ENCODE measurements at regions not wholly inside any gene's neighbourhood (a gene's known extent, or its start where the extent isn't known, plus 50 kb on each side); places are given as distances from the start of the nearest gene placed in this dataset.

DNA sequence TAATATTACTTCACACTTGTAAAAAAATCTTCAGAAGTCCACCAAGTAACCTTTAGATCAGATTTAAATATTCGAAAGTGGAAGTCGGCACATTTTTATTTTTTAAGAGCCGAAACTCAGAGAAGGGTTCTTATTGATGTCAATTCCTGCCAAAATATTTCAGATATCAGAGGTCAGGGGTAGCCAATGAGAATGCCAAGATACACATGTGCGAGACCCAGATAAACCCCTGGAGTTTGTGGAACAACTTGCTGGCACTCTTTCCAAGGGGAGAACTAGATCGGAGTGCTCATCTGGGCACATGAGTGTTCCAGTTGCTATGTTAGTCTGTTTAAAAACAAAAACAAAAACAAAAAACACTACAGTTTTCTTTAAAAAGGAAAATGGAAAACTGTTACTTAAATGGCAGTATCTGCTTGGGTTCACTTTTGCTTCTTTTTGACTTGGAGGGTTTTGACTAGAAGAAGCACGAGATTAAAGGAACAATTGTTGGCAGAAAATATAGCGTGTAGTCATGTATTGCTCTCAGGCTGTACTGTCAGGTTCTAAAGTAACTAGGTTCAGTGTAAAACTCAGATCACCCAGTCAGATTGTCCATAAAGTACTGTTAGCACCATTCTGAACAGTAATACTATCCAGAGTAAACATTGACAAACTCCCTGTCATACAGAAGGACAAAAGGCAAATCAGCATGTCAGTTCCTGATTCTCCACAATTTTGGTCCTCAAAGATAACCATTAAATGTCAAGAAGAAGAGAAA lies 188.0 kb upstream of the PACRGL start:
- Histone ChIP-seq H3K4me3 (ENCODE audit: low read depth, low read length, poor library complexity, severe bottlenecking) (no peak overlapping the region), H4K20me1 (ENCODE audit: insufficient read depth, low read length) (no peaks in the 10 kb centered on the region), H3K9me3 (ENCODE audit: low read length) (no peaks in the 10 kb centered on the region), H3K36me3 (ENCODE audit: insufficient read depth, low read length) (no peaks in the 10 kb centered on the region), H3K4me1 (ENCODE audit: insufficient read depth, low read length, poor library complexity, severe bottlenecking) (no peaks in the 10 kb centered on the region), H3K4me2 (ENCODE audit: low read length) (no peak overlapping the region), H3K79me2 (ENCODE audit: insufficient read depth, low read depth, low read length) (no peaks in the 10 kb centered on the region), H3K27ac (ENCODE audit: low read depth, low read length, poor library complexity, severe bottlenecking) (no peak overlapping the region), H3K9me2 (ENCODE audit: insufficient read depth, low read length) (no peaks in the 10 kb centered on the region), H2AFZ (ENCODE audit: low read length) (no peak overlapping the region)
- intact Hi-C loops (cut with micrococcal nuclease; ENCODE audit: unreplicated experiment) = no loop called here
- no peak for DNase-seq (ENCODE audit: low spot score)
- CTCF ChIA-PET (ENCODE audit: unreplicated experiment) = no interaction called here
- TF ChIP-seq, protein P1, sequence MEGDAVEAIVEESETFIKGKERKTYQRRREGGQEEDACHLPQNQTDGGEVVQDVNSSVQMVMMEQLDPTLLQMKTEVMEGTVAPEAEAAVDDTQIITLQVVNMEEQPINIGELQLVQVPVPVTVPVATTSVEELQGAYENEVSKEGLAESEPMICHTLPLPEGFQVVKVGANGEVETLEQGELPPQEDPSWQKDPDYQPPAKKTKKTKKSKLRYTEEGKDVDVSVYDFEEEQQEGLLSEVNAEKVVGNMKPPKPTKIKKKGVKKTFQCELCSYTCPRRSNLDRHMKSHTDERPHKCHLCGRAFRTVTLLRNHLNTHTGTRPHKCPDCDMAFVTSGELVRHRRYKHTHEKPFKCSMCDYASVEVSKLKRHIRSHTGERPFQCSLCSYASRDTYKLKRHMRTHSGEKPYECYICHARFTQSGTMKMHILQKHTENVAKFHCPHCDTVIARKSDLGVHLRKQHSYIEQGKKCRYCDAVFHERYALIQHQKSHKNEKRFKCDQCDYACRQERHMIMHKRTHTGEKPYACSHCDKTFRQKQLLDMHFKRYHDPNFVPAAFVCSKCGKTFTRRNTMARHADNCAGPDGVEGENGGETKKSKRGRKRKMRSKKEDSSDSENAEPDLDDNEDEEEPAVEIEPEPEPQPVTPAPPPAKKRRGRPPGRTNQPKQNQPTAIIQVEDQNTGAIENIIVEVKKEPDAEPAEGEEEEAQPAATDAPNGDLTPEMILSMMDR (conservative IDR thresholded peaks at IDR 0.05; ENCODE audit: low read length) = no peak
- no peak for TF ChIP-seq EZH2phosphoT487 (IDR thresholded peaks at IDR 0.05; ENCODE audit: borderline replicate concordance, low read depth, low read length)
- BruUV-seq (replicated peaks) = no TSS peak
- POLR2A ChIA-PET = no interaction called here

DNA sequence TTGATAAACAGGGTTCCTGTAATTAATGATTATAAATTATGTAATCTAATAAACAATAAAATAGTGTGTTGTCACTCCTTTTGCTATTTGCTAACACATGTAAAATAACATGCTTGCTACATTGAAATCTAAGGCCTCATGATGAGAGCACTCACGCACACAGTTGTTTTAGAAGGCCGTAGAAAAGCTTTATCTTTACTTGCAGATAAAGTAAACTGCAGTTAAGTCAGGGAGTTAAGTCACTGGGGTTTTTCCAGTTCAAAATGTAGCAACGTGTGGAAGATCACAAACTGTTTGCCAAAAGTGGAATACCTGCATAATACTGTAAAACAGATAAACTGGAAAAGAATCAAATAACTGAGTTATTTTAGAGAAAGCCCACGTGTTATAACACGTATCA lies 187.3 kb upstream of the PACRGL start:
- BruUV-seq (replicated peaks) = no TSS peak
- intact Hi-C loops (cut with micrococcal nuclease; ENCODE audit: unreplicated experiment) = no loop called here
- TF ChIP-seq EZH2phosphoT487 (IDR thresholded peaks at IDR 0.05; ENCODE audit: borderline replicate concordance, low read depth, low read length) = no peak
- TF ChIP-seq, protein P1 (conservative IDR thresholded peaks at IDR 0.05; ENCODE audit: low read length) = no peak
- H3K4me1 ChIP-seq (ENCODE audit: insufficient read depth, low read length, poor library complexity, severe bottlenecking) = no peaks in the 10 kb centered on the region
- no peak for DNase-seq (ENCODE audit: low spot score)
- no peaks in the 10 kb centered on the region for H4K20me1 ChIP-seq (ENCODE audit: insufficient read depth, low read length)
- ChIA-PET CTCF (ENCODE audit: unreplicated experiment) (no interaction called here), POLR2A (interaction anchor here (0.9 kb wide), 1 partner anchor 18 kb away, joined by 3 read pairs; no protein-coding TSS in a partner anchor)
- H2AFZ ChIP-seq (ENCODE audit: low read length) = no peak overlapping the region
- H3K36me3 ChIP-seq (ENCODE audit: insufficient read depth, low read length) = no peaks in the 10 kb centered on the region
- no peaks in the 10 kb centered on the region for H3K79me2 ChIP-seq (ENCODE audit: insufficient read depth, low read depth, low read length)
- no peak overlapping the region for H3K4me3 ChIP-seq (ENCODE audit: low read depth, low read length, poor library complexity, severe bottlenecking)
- H3K9me3 ChIP-seq (ENCODE audit: low read length) = no peaks in the 10 kb centered on the region
- H3K27ac ChIP-seq (ENCODE audit: low read depth, low read length, poor library complexity, severe bottlenecking) = no peak overlapping the region
- H3K4me2 ChIP-seq (ENCODE audit: low read length) = no peak overlapping the region
- H3K9me2 ChIP-seq (ENCODE audit: insufficient read depth, low read length) = no peaks in the 10 kb centered on the region

DNA sequence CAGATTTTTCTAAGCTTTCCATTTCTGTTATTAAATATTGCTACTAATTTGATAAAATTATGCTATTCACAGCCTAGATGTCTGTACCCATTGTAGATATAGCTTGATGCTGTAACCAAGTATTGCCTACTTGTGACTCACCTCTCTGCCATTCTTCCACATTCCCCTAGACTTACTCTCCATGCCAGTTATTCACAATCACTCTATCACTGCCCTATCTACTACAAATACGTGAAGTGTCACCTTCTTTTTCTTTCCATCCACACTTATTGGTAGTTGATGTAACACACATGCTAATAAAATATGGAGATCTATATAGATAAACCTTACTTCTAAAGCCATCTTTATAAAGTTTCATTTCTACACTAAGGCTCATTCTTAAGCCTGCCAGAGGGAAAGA lies 179.4 kb upstream of the PACRGL start:
- DNase-seq (ENCODE audit: low spot score) = no peak
- Histone ChIP-seq H3K4me1 (ENCODE audit: insufficient read depth, low read length, poor library complexity, severe bottlenecking) (no peaks in the 10 kb centered on the region), H4K20me1 (ENCODE audit: insufficient read depth, low read length) (no peaks in the 10 kb centered on the region), H3K36me3 (ENCODE audit: insufficient read depth, low read length) (no peaks in the 10 kb centered on the region), H3K4me3 (ENCODE audit: low read depth, low read length, poor library complexity, severe bottlenecking) (no peak overlapping the region), H3K79me2 (ENCODE audit: insufficient read depth, low read depth, low read length) (no peaks in the 10 kb centered on the region), H3K27ac (ENCODE audit: low read depth, low read length, poor library complexity, severe bottlenecking) (no peak overlapping the region), H3K9me3 (ENCODE audit: low read length) (no peaks in the 10 kb centered on the region), H2AFZ (ENCODE audit: low read length) (no peak overlapping the region), H3K9me2 (ENCODE audit: insufficient read depth, low read length) (no peaks in the 10 kb centered on the region), H3K4me2 (ENCODE audit: low read length) (no peak overlapping the region)
- CTCF ChIA-PET (ENCODE audit: unreplicated experiment) = no interaction called here
- POLR2A ChIA-PET = interaction anchor here (0.5 to 0.6 kb wide), 2 partner anchors 16 to 65 kb away, joined by 3 read pairs; no protein-coding TSS in a partner anchor
- intact Hi-C loops (cut with micrococcal nuclease; ENCODE audit: unreplicated experiment) = no loop called here
- BruUV-seq (replicated peaks) = no TSS peak
- no peak for TF ChIP-seq EZH2phosphoT487 (IDR thresholded peaks at IDR 0.05; ENCODE audit: borderline replicate concordance, low read depth, low read length)
- TF ChIP-seq, protein P1 (conservative IDR thresholded peaks at IDR 0.05; ENCODE audit: low read length) = no peak

Data from OCI-LY7 (cell line).